Transverse colon (tissue), 4 donors: ENCODE measurements at regions not wholly inside any gene's neighbourhood (a gene's known extent, or its start where the extent isn't known, plus 50 kb on each side); places are given as distances from the start of the nearest gene placed in this dataset.

Source experiments
- CTCF ChIP-seq, 5 experiments: fragments of 200-600 bp in 3 of 5; fragments of 450-650 bp in 2 of 5; sonication (generic) in 3 of 5; IDR thresholded peaks; 1 replicate in 2 of 5; 2 replicates in 3 of 5; pipeline ENCODE4 v1.5.1; 2016 to 2017; ENCODE audit warnings: antibody characterized with exemption in 5 of 5, inconsistent platforms in 3 of 5, mild to moderate bottlenecking in 2 of 5, moderate library complexity in 1 of 5
- POLR2A ChIP-seq: fragments of 450-650 bp; IDR thresholded peaks from one replicate; pipeline ENCODE4 v1.6.1; 2016; ENCODE audit warnings: antibody characterized with exemption, mild to moderate bottlenecking, moderate library complexity
- POLR2AphosphoS5 ChIP-seq, 3 donors: sonication (generic); formaldehyde crosslinking; IDR thresholded peaks; one replicate each; pipeline ENCODE4 v1.6.1; 2016; ENCODE audit warnings: antibody characterized with exemption in 3 of 3

GRCh38 chr2:117523711-117524238, 290.7 kb upstream of the DDX18 start:
- TF ChIP-seq CTCF (IDR thresholded peaks at IDR 0.05) (no peak), POLR2AphosphoS5 (IDR thresholded peaks at IDR 0.05) (no peak), POLR2A (no peak)
